Loucy (cell line): ENCODE measurements at regions not wholly inside any gene's neighbourhood (a gene's known extent, or its start where the extent isn't known, plus 50 kb on each side); places are given as distances from the start of the nearest gene placed in this dataset.

Source experiments
- H2AFZ ChIP-seq: fragments of 200-600 bp; sonication (generic); 2 replicates; pipeline ENCODE4 v1.6.0; 2016; ENCODE audit warnings: antibody characterized with exemption, mild to moderate bottlenecking, low read length, moderate library complexity
- H3F3A ChIP-seq: fragments of 200-600 bp; 2 replicates; pipeline ENCODE4 v1.6.0; 2016; ENCODE audit warnings: antibody characterized with exemption, low read depth, mild to moderate bottlenecking
- H3K27me3 ChIP-seq: fragments of 200-600 bp; sonication (generic); 2 replicates; pipeline ENCODE4 v1.6.1; 2014; ENCODE audit warnings: low read length, mild to moderate bottlenecking; ENCODE audit not compliant: insufficient read depth, poor library complexity, severe bottlenecking
- H3K36me3 ChIP-seq: fragments of 200-600 bp; sonication (generic); 2 replicates; pipeline ENCODE4 v1.6.1; 2016; ENCODE audit warnings: low read length; ENCODE audit not compliant: insufficient read depth
- H3K4me1 ChIP-seq: fragments of 200-600 bp; sonication (generic); 2 replicates; pipeline ENCODE4 v1.5.1; 2014; ENCODE audit warnings: low read length, mild to moderate bottlenecking; ENCODE audit not compliant: insufficient read depth, poor library complexity, severe bottlenecking
- H3K4me2 ChIP-seq: fragments of 200-600 bp; sonication (generic); 2 replicates; pipeline ENCODE4 v1.6.0; 2014; ENCODE audit warnings: antibody characterized with exemption, low read length, low read depth, mild to moderate bottlenecking; ENCODE audit not compliant: poor library complexity, severe bottlenecking
- H3K4me3 ChIP-seq: fragments of 200-600 bp; sonication (generic); 2 replicates; pipeline ENCODE4 v1.5.1; 2014; ENCODE audit warnings: low read length, mild to moderate bottlenecking, mixed read lengths; ENCODE audit not compliant: poor library complexity, severe bottlenecking
- H3K79me2 ChIP-seq: fragments of 200-600 bp; sonication (generic); 2 replicates; pipeline ENCODE4 v1.6.1; 2014; ENCODE audit warnings: low read length; ENCODE audit not compliant: insufficient read depth
- H3K9ac ChIP-seq: fragments of 200-600 bp; sonication (generic); 2 replicates; pipeline ENCODE4 v1.6.0; 2014; ENCODE audit warnings: mild to moderate bottlenecking, low read depth, low read length, moderate library complexity; ENCODE audit not compliant: poor library complexity, severe bottlenecking
- H3K9me2 ChIP-seq: fragments of 200-600 bp; sonication (generic); replicated peaks from 2 replicates; pipeline ENCODE4 v1.6.1; 2016; ENCODE audit warnings: low read depth, low read length, mixed read lengths
- H3K9me3 ChIP-seq: fragments of 200-600 bp; sonication (generic); 2 replicates; pipeline ENCODE4 v1.6.1; 2014; ENCODE audit warnings: mild to moderate bottlenecking, antibody characterized with exemption, low read length, low read depth; ENCODE audit not compliant: insufficient read depth
- H4K20me1 ChIP-seq: fragments of 200-600 bp; sonication (generic); 2 replicates; pipeline ENCODE4 v1.6.0; 2014; ENCODE audit warnings: antibody characterized with exemption, low read length, mild to moderate bottlenecking; ENCODE audit not compliant: insufficient read depth, poor library complexity, severe bottlenecking
- CTCF ChIP-seq: fragments of 200-600 bp; sonication (generic); conservative IDR thresholded peaks from 2 replicates; pipeline ENCODE4 v1.5.1; 2014; ENCODE audit warnings: mild to moderate bottlenecking, antibody characterized with exemption, low read length
- EZH2phosphoT487 ChIP-seq: fragments of 200-600 bp; IDR thresholded peaks from 2 replicates; pipeline ENCODE4 v1.6.1; 2018; ENCODE audit warnings: antibody characterized with exemption, mild to moderate bottlenecking, moderate library complexity, borderline replicate concordance

- Histone ChIP-seq H3K4me2 (no peak overlapping the region), H3K9ac (no peak overlapping the region), H2AFZ (no peak overlapping the region), H4K20me1 (no peaks in the 10 kb centered on the region), H3K27me3 (no peaks in the 10 kb centered on the region), H3K9me3 (no peaks in the 10 kb centered on the region), H3K36me3 (no peaks in the 10 kb centered on the region), H3K9me2 (no peaks in the 10 kb centered on the region; the same call in 1 of the 2 replicates), H3K4me3 (no peak overlapping the region), H3F3A (no peaks in the 10 kb centered on the region), H3K4me1 (no peaks in the 10 kb centered on the region), H3K79me2 (no peaks in the 10 kb centered on the region)
- TF ChIP-seq CTCF, result no peak
- TF ChIP-seq EZH2phosphoT487, result no peak
Measured at GRCh38 chr12:38998887-38999482, 93.6 kb upstream of the CPNE8 start.

GRCh38 chr12:38995249-38995648 lies 89.9 kb upstream of the CPNE8 start:
- Histone ChIP-seq H3K4me2 (no peak overlapping the region), H3K4me3 (no peak overlapping the region), H4K20me1 (no peaks in the 10 kb centered on the region), H3K79me2 (no peaks in the 10 kb centered on the region), H3K9me3 (no peaks in the 10 kb centered on the region), H3K27me3 (no peaks in the 10 kb centered on the region), H3K36me3 (no peaks in the 10 kb centered on the region), H2AFZ (no peak overlapping the region), H3F3A (no peaks in the 10 kb centered on the region), H3K4me1 (no peaks in the 10 kb centered on the region), H3K9me2 (no peaks in the 10 kb centered on the region; the same call in 1 of the 2 replicates), H3K9ac (no peak overlapping the region)
- TF ChIP-seq EZH2phosphoT487 (no peak), CTCF (no peak)

GRCh38 chr12:38985961-38986360 lies 80.6 kb upstream of the CPNE8 start:
- no peaks in the 10 kb centered on the region for H3K4me1 ChIP-seq
- no peaks in the 10 kb centered on the region for H3K9me2 ChIP-seq
- H3K27me3 ChIP-seq, result no peaks in the 10 kb centered on the region
- no peak overlapping the region for H2AFZ ChIP-seq
- TF ChIP-seq CTCF, result no peak
- TF ChIP-seq EZH2phosphoT487, result no peak
- H3K4me2 ChIP-seq, result no peak overlapping the region
- no peaks in the 10 kb centered on the region for H3K36me3 ChIP-seq
- H3K9ac ChIP-seq, result no peak overlapping the region
- H3K9me3 ChIP-seq, result peaks cover 6% of the 10 kb centered on the region; the same call in 1 of the 2 replicates
- no peaks in the 10 kb centered on the region for H3K79me2 ChIP-seq
- no peaks in the 10 kb centered on the region for H3F3A ChIP-seq
- H4K20me1 ChIP-seq, result no peaks in the 10 kb centered on the region
- H3K4me3 ChIP-seq, result no peak overlapping the region
